Right lobe of liver (tissue), 6 donors: ENCODE measurements at regions not wholly inside any gene's neighbourhood (a gene's known extent, or its start where the extent isn't known, plus 50 kb on each side); places are given as distances from the start of the nearest gene placed in this dataset.

Source experiments
- ATAC-seq, 4 donors: fragments of 200-7000 bp; cut with Tn5 transposase; one replicate each; pipeline ENCODE4 v1.9.1; 2020; ENCODE audit warnings: mild to moderate bottlenecking in 4 of 4, moderate library complexity in 4 of 4
- DNase-seq, 3 donors: peaks; one replicate each; pipeline ENCODE4 v3.0.0-alpha.2; 2020
- H3K27ac ChIP-seq, 3 donors: fragments of 200-600 bp; one replicate each; pipeline ENCODE4 v1.8.0; 2022
- H3K27me3 ChIP-seq, 2 donors: fragments of 200-600 bp; one replicate each; pipeline ENCODE4 v1.8.0; 2022
- H3K36me3 ChIP-seq, 4 donors: fragments of 200-600 bp; sonication (generic) in 1 of 4; one replicate each; pipeline versions ENCODE4 v1.5.1 to v1.8.0; 2017 to 2022; ENCODE audit warnings: control low read depth in 1 of 4
- H3K4me1 ChIP-seq, 4 donors: fragments of 200-600 bp; sonication (generic) in 1 of 4; one replicate each; pipeline versions ENCODE4 v1.5.1 to v1.8.0; 2017 to 2022; ENCODE audit warnings: control low read depth in 1 of 4
- H3K4me3 ChIP-seq, 3 donors: fragments of 200-600 bp; one replicate each; pipeline ENCODE4 v1.8.0; 2022
- H3K9me3 ChIP-seq, 4 donors: fragments of 200-600 bp; sonication (generic) in 1 of 4; one replicate each; pipeline versions ENCODE4 v1.5.1 to v1.8.0; 2017 to 2022; ENCODE audit warnings: control low read depth in 1 of 4
- POLR2A ChIP-seq: fragments of 450-650 bp; IDR thresholded peaks from one replicate; pipeline ENCODE4 v1.6.1; 2017; ENCODE audit warnings: antibody characterized with exemption, mild to moderate bottlenecking
- WGBS: methylation state at CpG from one replicate; pipeline ENCODE4 v1.1.6; 2018; ENCODE audit warnings: low coverage, low lambda C conversion rate; ENCODE audit not compliant: insufficient coverage; ENCODE audit errors: missing lambda C conversion rate; 5-methylcytosine and 5-hydroxymethylcytosine counted together
- intact Hi-C, 2 donors: fragments of 100-400 bp; cut with DNase I; formaldehyde crosslinking; loops; one replicate each; pipeline versions ENCODE4 v1.11.2 to v1.14.1; 2022
- TF ChIP-seq, protein P1 (sequence below), 4 donors: fragments of 200-600 bp in 3 of 4; fragments of 450-650 bp in 1 of 4; IDR thresholded peaks; one replicate each; pipeline versions ENCODE4 v1.5.1 to v1.8.0; 2016 to 2022; ENCODE audit warnings: antibody characterized with exemption in 4 of 4, mild to moderate bottlenecking in 2 of 4
- donor health status: DM: no; HTN: yes; CAD: no.
- donor health status: DM: no; HTN: no; CAD: no.
- donor health status: DM: no; HTN: no; CAD: no.
- donor health status: DM: no; HTN: yes; CAD: no.
- donor health status: DM: no; HTN: yes; CAD: no.

DNA sequence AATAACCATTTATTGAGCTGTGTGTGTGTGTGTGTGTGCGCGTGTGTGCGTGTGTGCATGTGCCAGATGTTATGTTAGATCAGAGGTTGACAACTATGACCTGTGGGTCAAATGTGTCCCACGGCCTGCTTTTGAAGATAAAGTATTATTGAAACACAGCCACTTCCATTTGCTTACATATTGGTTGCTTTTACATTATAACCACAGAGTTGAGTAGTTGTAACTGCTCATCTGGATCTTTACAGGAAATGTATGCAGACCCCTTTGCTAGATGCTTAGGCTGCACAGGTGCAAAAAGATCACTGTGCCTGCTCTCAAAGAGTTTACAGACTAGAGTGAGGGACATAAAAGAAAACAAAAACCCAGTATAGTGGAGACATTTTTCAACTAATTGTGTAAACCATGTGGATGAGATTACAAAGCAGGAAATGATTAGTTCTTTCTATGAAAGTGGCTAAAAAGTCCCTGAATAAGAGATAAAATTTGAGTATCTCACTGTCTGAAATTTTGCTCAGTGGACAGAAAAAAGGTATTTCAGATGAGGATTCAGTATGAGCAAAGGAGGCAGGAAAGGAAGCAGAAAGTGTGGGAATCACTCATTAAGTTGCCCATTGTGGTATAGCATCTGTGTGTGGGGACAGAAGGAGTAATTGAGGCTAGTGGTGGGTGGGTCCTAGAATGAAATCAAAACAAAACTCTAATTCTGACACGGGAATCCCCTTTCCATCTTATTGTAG, 188.4 kb downstream of the PAH start:
- ATAC-seq (no peak), DNase-seq (no peak)
- WGBS, result 37% methylated on average over 3 of the region's 5 CpGs
- Histone ChIP-seq H3K27ac (no peak overlapping the region), H3K4me1 (no peaks in the 10 kb centered on the region), H3K27me3 (no peaks in the 10 kb centered on the region), H3K4me3 (no peak overlapping the region), H3K36me3 (no peaks in the 10 kb centered on the region), H3K9me3 (no peaks in the 10 kb centered on the region)
- intact Hi-C loops, result no loop called here
- TF ChIP-seq POLR2A, result no peak
- TF ChIP-seq, protein P1, sequence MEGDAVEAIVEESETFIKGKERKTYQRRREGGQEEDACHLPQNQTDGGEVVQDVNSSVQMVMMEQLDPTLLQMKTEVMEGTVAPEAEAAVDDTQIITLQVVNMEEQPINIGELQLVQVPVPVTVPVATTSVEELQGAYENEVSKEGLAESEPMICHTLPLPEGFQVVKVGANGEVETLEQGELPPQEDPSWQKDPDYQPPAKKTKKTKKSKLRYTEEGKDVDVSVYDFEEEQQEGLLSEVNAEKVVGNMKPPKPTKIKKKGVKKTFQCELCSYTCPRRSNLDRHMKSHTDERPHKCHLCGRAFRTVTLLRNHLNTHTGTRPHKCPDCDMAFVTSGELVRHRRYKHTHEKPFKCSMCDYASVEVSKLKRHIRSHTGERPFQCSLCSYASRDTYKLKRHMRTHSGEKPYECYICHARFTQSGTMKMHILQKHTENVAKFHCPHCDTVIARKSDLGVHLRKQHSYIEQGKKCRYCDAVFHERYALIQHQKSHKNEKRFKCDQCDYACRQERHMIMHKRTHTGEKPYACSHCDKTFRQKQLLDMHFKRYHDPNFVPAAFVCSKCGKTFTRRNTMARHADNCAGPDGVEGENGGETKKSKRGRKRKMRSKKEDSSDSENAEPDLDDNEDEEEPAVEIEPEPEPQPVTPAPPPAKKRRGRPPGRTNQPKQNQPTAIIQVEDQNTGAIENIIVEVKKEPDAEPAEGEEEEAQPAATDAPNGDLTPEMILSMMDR (IDR thresholded peaks at IDR 0.05), result no peak

DNA sequence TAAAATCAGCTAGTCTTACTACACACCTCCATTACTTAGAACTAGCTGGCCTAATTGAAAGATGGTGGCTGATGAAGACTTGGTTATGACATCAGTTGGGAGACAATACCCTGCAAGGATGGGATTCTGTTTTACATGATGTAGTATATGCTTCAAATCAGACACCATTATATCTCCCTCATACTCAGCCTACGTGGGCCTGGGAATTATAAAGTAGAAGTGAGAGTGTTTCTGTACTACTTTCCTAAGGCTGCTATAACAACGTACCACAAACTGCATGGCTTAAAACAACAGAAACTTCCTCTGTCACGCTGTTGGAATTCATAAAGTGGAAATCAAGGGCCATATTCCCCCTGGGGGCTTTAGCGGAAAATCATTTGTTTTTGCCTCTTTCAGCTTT, 190.4 kb downstream of the PAH start:
- H3K9me3 ChIP-seq, result no peaks in the 10 kb centered on the region
- DNase-seq (no peak), ATAC-seq (no peak)
- WGBS, result 68% methylated on average over 4 of the region's 4 CpGs
- H3K36me3 ChIP-seq, result no peaks in the 10 kb centered on the region
- intact Hi-C loops, result no loop called here
- no peak overlapping the region for H3K27ac ChIP-seq
- TF ChIP-seq, protein P1 (IDR thresholded peaks at IDR 0.05), result no peak
- H3K4me3 ChIP-seq, result no peak overlapping the region
- no peaks in the 10 kb centered on the region for H3K4me1 ChIP-seq
- no peaks in the 10 kb centered on the region for H3K27me3 ChIP-seq

DNA sequence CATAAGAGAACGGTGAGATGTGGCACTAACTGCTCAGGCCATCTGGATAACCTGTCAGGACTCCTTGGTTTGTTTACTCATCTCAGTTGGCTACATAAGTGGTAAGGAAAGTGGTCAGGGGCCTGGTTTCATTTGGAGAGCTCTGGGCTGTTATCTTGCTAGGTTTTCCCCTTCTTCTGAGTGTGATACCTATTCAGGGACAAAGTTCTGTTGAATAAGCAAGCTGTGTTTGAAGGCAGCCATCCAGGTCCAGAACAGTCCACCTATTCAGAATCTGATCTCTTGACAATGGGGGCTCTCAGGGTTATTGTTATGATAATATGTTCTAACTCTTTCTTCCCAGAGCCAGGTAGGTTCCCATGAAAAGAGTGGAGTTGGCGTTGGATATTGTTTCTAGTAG, 194.9 kb downstream of the PAH start:
- ATAC-seq (no peak), DNase-seq (no peak)
- Histone ChIP-seq H3K27ac (no peak overlapping the region), H3K36me3 (no peaks in the 10 kb centered on the region), H3K27me3 (no peaks in the 10 kb centered on the region), H3K4me1 (no peaks in the 10 kb centered on the region), H3K9me3 (no peaks in the 10 kb centered on the region), H3K4me3 (no peak overlapping the region)
- 83% methylated on average over 1 of the region's 2 CpGs for WGBS
- intact Hi-C loops, result no loop called here
- no peak for TF ChIP-seq POLR2A
- TF ChIP-seq, protein P1 (IDR thresholded peaks at IDR 0.05), result no peak

DNA sequence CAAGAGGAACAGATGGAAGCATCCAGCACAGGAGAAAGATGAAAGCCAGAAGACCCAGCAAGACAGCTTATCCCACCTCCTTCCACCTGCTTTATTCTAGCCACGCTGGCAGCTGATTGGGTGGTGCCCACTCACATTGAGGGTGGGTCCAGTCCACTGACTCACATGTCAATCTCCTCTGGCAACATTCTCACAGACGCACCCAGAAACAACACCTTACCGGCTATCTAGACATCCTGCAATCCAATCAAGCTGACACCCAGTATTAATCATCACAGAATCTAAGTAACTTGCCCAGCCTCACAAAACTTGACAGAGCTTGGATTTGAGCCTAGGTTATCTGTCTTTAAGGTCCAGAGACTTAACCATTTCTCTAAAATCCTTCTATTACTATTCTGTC, 208.9 kb downstream of the PAH start:
- Histone ChIP-seq H3K4me1 (no peaks in the 10 kb centered on the region), H3K9me3 (no peaks in the 10 kb centered on the region), H3K4me3 (no peak overlapping the region), H3K27me3 (no peaks in the 10 kb centered on the region), H3K36me3 (no peaks in the 10 kb centered on the region), H3K27ac (no peak overlapping the region)
- ATAC-seq, result no peak
- 86% methylated on average over 3 of the region's 3 CpGs for WGBS
- intact Hi-C loops, result no loop called here
- no peak for DNase-seq
- TF ChIP-seq, protein P1 (IDR thresholded peaks at IDR 0.05), result no peak
